GM12872 (cell line): ENCODE measurements at regions not wholly inside any gene's neighbourhood (a gene's known extent, or its start where the extent isn't known, plus 50 kb on each side); places are given as distances from the start of the nearest gene placed in this dataset.

Experiments used
- TF ChIP-seq, protein P1 (sequence below): IDR thresholded peaks from 3 replicates; pipeline ENCODE4 v1.5.1; 2011; ENCODE audit warnings: low read depth, mild to moderate bottlenecking, low read length, moderate library complexity; ENCODE audit not compliant: insufficient read depth

DNA sequence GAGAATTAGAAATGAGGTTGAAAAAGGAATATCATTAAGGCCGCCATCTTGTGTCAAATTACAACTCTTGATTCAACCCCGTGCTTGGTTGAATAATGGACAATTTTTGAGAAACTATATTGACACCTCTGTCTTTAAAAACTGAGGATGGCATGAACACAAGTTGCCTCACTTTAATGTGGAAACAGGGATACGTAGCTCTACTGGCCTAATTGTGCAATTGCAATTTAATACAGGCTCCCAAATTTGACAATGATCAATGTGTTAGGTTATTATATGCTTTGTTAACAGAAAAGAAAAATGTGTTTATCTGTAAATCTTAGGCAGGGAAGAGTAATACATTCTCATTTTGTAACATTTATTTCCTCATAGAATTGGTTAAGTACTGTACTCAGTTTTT is 77.1 kb upstream of the MCTP2 start:
- TF ChIP-seq, protein P1, sequence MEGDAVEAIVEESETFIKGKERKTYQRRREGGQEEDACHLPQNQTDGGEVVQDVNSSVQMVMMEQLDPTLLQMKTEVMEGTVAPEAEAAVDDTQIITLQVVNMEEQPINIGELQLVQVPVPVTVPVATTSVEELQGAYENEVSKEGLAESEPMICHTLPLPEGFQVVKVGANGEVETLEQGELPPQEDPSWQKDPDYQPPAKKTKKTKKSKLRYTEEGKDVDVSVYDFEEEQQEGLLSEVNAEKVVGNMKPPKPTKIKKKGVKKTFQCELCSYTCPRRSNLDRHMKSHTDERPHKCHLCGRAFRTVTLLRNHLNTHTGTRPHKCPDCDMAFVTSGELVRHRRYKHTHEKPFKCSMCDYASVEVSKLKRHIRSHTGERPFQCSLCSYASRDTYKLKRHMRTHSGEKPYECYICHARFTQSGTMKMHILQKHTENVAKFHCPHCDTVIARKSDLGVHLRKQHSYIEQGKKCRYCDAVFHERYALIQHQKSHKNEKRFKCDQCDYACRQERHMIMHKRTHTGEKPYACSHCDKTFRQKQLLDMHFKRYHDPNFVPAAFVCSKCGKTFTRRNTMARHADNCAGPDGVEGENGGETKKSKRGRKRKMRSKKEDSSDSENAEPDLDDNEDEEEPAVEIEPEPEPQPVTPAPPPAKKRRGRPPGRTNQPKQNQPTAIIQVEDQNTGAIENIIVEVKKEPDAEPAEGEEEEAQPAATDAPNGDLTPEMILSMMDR, result peak; percentile 34; the same call in 1 of the 3 replicates

DNA sequence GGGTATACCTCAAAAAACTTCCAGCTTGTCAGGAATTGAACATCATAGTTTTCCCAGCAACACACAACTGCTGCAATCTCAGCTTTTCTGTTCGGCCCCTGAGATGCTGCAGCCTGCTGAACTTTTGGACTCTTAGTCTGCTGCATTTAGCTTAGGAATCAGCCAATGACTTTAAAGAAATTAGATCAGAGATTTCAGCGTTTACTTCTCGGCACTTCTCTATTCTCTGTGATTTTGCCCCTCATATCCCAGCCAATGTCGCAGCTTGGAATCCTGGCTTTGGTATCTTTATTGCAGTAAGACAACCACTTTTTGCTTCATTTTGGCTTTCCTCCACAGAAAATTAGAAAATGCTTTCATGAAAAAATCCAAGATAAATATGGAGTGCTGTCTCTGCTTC is 86.3 kb upstream of the MCTP2 start:
- TF ChIP-seq, protein P1, result no peak

DNA sequence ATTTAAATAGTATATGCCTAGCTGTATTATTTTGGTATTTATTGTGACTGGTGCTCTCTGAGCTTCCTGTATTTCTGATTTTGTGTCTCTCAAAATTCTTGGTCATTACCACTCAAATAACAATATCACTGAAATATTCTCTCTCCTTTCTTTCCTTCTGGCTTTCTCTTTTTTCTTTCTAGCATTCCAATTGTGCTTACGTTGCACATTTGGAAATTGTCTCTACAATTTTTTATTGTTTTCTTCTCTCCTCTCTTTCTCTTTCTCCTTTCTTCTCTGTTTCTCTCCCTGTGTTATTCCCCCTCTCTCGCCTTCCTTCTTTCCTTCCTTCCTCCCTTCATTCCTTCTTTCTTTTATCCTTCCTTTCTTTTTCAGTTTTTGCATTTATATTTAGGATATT is 89.6 kb upstream of the MCTP2 start:
- TF ChIP-seq, protein P1, result no peak

DNA sequence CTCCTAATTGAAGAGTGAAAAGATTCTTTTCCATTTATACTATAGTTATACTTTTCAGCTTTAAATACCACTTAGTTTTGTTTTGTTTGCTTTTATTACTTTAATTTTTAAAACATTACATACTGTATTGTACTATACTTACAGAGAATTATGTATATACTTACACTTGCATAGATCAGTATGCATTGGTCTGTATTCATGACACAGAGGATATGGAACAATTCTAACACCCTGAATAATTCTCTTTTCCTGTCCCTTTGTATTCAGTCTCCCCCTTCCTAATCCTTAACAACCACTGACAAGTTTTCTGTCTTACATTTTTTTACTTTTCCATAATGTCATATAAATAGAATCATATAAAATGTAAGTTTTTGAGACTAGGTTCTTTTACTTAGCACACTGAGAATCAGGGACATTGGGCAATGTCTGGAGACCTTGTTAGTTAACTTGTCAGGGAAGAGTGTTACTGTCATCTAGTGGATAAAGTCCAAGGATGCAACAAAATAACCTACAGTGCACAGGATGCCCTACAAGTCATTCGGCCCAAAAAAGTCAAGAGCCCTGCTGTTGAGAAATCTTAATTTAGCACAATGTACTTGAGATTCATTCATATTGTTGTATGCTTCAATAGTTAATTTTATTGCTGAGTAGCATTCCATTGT is 95.7 kb upstream of the MCTP2 start:
- TF ChIP-seq, protein P1, result peak; percentile 27; the same call in 2 of the 3 replicates

DNA sequence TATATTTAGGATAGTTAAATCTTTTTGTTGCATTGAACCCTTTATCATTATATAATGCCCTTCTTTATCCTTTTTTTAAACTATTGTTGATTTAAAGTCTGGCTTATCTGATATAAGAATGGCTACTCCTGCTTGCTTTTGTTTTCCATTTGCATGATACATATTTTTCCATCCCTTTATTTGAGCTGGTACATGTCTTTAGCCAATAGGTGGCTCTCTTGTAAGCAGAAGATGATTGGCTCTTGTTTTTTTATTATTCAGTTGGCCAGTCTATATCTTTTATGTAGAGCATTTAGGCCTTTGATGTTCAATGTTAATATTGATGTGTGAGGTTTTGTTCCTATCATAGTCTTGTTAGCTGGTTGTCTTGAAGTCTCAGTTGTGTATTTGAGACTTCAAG is 99.5 kb upstream of the MCTP2 start:
- TF ChIP-seq, protein P1, result peak; percentile 8; the same call in 1 of the 3 replicates

DNA sequence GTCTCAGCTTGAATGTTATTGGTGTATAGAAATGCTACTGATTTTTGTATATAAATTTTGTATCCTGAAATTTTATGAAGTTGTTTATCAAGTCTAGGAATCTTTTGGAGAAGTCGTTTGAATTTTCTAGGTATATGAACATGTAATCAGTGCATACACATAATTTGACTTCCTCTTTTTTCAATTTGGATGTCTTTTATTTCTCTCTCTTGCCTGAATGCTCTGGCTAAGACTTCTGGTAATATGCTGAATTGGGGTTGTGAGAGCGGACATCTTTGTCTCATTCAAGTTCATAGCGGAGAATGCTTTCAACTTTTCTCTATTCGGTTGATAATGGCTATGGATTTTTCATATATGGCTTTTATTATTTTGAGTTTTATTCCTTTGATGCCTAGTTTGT is 100.9 kb upstream of the MCTP2 start:
- TF ChIP-seq, protein P1, result no peak

DNA sequence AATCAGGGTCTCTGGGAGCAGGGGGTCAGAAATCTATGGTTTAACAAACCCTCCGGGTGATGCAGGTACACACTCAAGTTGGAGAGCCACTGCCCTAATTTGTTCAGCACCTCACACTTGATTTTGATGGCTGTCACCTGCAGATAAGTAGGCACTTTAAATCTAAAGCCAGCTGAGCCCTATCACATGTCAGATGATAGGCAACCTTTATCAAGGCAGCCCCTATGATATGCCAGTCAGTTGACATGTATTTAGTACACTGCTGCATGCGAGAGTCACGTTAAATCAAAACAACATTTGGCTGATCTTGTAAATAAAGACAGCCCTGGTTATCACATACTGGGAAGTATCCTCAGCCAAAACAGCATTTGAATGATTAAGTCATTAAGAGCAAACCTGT is 104.4 kb upstream of the MCTP2 start:
- TF ChIP-seq, protein P1, result no peak
